GM18951 (cell line): ENCODE measurements at regions not wholly inside any gene's neighbourhood (a gene's known extent, or its start where the extent isn't known, plus 50 kb on each side); places are given as distances from the start of the nearest gene placed in this dataset.

ENCODE experiments used
- POLR2A ChIP-seq: IDR thresholded peaks from 4 replicates; pipeline ENCODE4 v1.6.1; 2011; ENCODE audit warnings: mild to moderate bottlenecking; ENCODE audit not compliant: insufficient read length, insufficient read depth; ENCODE audit errors: extremely low read depth
- in situ Hi-C: fragments of 300-500 bp; cut with MboI; formaldehyde crosslinking; loops from one replicate; pipeline ENCODE4 v1.12.0; 2022; ENCODE audit warnings: low sequenced_read_pairs, mixed read lengths, inconsistent platforms; ENCODE audit not compliant: unreplicated experiment

DNA sequence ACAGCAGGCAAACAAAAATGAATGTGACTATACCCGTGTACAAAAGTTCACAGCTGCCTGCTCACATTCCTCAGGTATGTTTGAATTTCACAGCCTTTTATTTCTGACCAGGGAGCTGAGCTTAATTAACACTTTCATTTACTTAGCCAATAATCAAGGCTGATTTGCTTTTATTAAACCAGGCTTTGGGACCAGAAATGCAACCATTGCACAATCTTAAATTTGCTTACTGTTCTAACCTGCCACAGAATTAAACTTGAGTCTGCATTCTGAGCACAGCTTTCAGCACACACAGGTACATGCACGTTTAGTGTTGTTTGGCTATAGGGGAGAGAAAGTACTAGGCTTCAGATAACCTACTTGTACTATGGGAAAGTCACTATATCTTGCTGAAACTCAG is 372.4 kb upstream of the ATP5MC3 start:
- in situ Hi-C loops: no loop called here
- no peak for TF ChIP-seq POLR2A

DNA sequence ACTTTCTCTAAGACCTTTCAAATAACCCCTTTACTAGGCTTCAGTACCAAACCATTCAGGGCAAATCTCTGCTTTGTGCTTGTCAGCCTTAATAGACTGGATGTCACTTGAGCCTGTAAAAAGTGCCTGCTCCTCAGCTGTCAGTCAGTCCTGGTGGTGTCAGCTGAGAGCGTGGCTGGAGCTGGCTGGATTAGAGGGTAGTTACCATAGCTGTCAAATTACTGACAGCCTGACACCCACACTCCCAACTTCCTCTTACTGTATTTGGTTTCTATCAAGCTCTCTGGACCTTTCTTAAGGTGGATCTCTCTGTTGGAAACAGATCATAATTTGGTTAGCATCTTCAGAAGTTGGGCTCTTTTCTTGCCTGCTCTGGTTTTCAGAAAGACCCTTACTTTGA is 371.4 kb upstream of the ATP5MC3 start:
- in situ Hi-C loops: no loop called here
- TF ChIP-seq POLR2A: no peak

DNA sequence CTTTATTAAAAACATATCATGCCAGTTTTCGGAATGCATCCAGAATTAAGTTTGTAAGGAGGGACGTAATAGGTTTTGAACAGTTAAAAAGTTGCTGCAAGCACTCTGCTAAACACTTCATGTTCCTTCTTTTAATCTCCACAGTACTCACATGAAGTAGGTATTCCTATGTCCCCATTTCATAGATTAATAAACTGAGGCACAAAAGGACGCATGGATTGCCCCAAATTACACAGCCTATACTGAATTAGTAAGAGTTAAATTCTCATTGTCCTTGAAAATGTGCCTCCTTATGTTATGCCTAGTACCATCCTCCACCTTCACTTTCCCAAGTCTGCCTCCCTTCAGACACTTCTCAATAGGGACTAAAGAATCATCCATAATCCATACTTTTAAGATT is 358.9 kb upstream of the ATP5MC3 start:
- no peak for TF ChIP-seq POLR2A

DNA sequence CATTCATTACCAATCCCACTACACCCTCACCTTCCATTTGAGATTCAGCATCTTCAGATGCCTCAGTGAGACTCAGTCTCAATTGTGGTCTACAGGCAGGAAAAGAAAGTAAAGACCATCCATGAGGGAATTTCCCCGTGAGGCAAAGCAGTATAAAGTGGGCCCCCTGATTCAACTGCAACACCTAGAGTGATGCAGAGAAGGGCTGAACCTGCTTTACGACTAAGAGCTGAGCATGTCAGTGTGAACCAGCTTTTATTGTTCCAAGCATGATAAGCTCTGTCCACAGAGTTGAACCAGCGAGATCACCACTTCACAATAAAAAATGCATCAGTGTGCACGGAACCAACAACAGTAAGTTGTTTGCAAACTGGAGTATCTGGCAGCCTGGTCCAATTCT is 357.6 kb upstream of the ATP5MC3 start:
- in situ Hi-C loops: no loop called here

More for the DNA sequence above, 358.9 kb upstream of the ATP5MC3 start:
- in situ Hi-C loops: no loop called here

DNA sequence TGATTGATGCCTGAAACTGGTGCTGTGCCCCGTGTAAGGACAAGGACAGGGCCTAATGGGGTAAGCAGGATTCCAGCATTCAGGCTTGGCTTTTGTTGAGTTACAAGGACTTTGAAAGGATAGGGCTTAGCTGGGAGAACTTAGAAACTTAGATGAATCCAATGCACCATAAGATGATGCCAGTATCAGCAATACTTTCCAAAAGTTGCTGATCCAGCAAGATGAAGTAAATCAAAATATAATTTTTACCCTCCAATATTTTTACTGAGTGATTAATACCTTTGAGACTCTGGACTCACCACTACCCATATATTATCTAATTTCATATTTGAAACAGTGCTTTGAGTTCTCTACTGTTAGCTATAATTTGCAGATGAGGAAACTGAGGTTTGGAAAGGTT is 354.5 kb upstream of the ATP5MC3 start:
- no peak for TF ChIP-seq POLR2A
- in situ Hi-C loops: no loop called here

More for the DNA sequence above, 357.6 kb upstream of the ATP5MC3 start:
- no peak for TF ChIP-seq POLR2A

DNA sequence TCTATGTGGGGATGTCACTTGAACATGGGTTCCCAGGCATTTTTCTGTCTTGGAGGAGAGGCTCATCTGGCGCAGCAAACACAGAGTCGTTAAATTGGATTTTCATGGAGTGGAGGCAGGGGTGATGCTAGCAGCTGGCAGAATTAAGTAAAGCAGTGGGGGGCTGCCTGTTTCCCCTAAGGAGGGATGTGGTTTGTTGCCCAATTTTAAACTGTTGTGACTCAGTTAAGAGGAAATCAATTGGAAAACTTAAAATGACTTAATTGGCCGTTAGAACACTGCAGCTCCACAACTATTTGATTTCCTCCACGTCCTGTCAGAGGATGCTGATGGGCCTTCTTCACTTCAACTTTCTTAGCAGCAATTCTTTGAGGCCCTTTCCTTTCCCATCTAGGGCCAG is 354.1 kb upstream of the ATP5MC3 start:
- TF ChIP-seq POLR2A: no peak
- in situ Hi-C loops: no loop called here

DNA sequence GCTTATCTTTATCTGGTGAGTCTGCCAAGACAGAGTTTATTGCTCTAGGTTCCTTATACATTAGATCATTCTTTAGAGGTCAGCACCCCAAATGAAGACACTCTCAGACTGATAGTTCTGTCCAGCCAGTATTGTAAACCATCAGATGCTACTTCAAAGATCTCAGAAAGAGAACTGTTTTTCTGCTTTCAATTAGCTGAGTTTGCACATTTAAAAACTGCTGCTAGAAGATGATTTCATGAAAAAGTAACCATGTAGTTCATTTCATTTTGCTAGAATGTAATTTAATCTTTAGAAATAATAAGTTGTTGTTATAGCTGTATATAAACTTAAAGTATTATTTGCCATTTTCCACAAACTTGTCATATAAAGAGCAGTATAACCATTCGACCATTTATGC is 344.5 kb upstream of the ATP5MC3 start:
- in situ Hi-C loops: no loop called here
- TF ChIP-seq POLR2A: no peak

DNA sequence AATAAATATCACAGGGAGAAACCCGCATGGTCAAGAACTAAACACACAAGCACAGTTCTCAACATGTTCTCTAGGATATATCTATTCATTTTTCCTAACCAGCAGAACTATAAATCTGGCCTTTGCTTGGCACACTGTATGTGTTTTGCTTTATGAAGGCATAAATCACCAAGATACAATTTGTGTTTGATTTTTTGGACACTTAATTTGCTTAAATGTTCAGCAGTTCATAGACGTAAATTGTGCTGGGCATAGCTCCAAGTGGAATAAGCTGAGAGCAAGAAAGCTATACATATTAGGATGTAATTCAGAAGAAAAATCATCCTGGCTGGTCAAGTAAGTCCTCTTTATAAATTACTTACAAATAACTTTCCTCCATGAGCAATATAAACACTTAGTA is 341.5 kb upstream of the ATP5MC3 start:
- in situ Hi-C loops: no loop called here
- no peak for TF ChIP-seq POLR2A

DNA sequence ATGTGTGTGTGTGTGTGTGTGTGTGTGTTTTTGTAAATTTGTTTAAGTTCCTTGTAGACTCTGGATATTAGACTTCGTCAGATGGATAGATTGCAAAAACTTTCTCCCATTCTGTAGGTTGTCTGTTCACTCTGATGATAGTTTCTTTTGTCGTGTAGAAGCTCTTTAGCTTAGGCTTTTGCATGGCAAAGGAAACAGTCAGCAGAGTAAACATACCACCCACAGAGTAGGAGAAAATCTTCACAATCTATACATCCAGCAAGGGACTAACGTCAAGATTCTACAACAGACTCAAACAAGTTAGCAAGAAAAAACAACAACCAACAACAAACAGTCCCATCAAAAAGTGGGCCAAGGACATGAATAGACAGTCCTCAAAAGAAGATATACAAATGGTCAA is 336.7 kb upstream of the ATP5MC3 start:
- in situ Hi-C loops: no loop called here
- no peak for TF ChIP-seq POLR2A

DNA sequence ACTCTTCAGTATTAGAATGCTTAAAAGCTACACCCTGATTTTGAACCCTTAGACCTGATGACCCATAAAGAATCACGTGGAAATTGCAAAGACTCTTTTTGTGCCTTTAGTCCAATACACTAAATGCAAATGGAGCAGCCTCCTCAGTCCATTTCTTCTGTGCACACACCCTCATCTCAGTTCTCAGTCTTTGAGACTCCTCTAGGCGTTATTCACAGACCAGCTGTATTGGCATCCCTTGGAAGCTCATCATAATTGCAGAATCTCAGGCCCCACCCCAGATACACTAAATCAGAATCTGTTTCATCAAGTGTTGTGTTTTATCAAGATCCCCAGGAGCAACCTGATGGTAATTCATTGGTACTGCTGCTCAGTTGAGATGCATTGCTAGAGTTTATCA is 335.0 kb upstream of the ATP5MC3 start:
- in situ Hi-C loops: no loop called here
- TF ChIP-seq POLR2A: no peak

DNA sequence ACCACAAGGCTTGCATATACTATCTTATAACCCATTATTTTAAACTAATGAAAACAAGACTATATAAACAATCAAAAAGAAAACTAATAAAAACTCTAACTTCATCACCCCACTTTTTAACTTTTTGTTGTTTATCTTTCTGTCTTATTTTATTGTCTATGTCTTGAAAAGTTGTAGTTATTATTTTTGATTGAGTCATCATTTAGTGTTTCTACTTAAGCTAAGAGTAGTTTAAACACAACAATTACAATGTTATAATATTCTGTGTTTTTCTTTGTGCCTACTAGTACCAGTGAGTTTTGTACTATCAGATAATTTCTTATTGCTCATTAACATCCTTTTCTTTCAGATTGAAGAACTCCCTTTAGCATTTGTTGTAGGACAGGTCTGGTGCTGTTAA is 318.7 kb upstream of the ATP5MC3 start:
- no peak for TF ChIP-seq POLR2A
- in situ Hi-C loops: no loop called here

DNA sequence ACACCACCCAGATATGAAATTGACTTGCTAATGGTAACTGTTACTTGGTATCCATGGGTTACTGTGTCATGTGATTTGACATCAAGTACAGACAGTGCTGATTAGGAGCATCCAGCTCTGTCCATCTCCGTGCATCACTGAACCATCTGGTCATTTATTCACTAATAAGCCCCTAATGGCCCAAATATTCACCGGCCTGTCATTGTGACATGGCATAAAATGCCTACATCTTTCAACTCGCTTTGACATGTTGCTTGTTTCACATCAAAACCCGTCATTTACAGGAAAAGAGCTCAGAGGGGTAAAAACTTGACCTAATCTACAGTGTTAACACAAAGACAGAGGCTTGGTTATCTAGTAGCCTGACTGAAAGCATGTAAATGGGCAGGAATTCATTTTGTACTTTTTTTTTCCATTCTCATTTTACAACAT is 308.9 kb upstream of the ATP5MC3 start:
- in situ Hi-C loops: no loop called here

DNA sequence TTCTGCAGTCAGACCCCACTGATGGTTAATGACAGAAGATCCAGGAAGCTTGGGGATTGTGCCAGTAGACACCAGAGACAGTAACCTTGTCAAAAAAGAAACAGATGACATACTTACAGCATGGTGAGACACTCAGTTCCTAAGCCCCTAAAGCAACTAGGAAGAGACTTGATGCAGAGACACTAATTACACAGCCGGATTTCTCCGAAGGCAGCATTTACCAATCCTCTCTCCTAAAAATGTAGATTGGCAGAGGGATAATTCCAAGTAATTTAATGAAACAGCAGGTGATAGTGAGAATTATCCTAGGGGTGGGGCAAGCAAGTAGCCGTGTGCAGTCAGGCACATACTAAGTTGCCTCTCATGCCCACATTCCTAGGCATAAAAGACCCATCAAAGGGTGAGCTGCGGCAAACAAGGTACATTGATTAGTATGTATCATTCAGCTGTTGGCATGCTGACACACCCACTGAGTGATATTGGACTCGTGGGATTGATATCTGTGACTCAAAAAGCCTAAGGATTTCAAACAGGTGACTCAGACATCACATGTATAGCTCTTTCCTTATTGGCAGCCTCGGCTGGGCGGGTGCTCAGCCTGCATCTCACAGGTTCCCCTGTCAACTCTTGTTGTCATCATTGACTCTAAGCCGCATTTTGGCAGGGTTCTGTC is 296.7 kb upstream of the ATP5MC3 start:
- TF ChIP-seq POLR2A: no peak
- in situ Hi-C loops: no loop called here

More for the DNA sequence above, 308.9 kb upstream of the ATP5MC3 start:
- TF ChIP-seq POLR2A: no peak

DNA sequence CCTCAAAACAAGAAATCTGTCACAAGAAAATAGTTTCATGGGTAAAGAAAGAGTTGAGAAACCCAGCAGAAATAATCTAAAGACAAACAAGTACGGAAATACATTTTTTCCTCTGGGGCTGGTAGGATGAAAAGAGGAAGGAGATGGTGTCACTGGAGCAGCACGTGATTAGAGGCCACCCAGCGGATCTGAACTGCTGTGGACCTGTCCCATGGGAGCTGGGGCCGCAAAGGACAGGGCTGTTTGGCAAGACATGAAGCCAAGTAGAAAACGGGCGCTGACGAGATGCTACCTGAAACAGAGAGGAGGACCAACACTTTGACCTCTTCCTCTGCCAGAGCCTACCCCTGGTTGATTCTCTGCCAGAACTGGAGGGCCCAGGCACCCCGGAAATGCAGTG is 295.4 kb upstream of the ATP5MC3 start:
- in situ Hi-C loops: no loop called here
- TF ChIP-seq POLR2A: no peak

DNA sequence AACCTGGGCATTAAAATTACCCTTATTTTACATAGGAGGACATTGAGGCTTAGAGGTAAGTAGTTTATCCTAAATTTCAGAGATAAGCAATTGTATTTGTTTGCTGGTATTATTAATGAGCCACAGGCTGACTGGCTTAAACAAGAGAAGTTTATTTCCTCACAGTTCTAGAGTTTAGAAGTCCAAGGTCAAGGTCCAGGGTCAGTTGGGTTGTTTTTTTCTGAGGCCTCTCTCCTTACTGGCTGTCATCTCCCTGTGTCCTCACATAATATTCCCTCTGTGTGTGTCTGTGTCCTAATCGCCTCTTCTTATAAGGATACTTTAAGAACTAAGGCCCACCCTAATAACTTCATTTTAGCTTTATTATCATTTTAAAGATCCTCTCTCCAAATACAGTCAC is 294.9 kb upstream of the ATP5MC3 start:
- in situ Hi-C loops: no loop called here
- TF ChIP-seq POLR2A: no peak
